GM21515 (cell line): ENCODE measurements at regions not wholly inside any gene's neighbourhood (a gene's known extent, or its start where the extent isn't known, plus 50 kb on each side); places are given as distances from the start of the nearest gene placed in this dataset.
"Not testable (repeated sequence)": the region's sequence is repeated elsewhere in the genome, so short reads cannot be mapped to it uniquely, and the experiment has no call there.

Experiments used
- ATAC-seq: cut with Tn5 transposase; IDR thresholded peaks from one replicate; pipeline ENCODE4 v1.9.1; 2021; ENCODE audit not compliant: unreplicated experiment

GRCh38 chr4:142897518-142897917, 51.4 kb upstream of the INPP4B start:
- not testable (repeated sequence) for ATAC-seq

DNA sequence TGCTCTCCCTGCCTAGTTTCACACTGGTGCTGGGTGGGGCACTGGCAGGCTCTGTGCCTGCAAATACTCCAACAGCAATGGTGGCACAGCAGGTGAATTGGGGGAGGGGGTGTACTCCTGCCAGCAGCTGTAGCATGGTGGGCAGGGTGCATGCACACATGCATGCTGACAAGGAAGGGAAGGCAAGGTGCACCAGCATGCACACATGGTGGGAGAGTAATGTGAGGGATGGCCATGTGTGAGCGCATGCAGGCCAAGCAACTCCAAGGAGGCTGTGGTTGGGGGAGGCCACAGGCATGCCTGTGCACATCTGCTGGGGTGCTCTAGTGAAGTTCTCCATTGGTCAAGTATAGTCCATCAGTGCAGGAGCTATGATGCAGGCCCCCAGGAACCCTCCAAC, 54.5 kb upstream of the INPP4B start:
- ATAC-seq, result no peak

DNA sequence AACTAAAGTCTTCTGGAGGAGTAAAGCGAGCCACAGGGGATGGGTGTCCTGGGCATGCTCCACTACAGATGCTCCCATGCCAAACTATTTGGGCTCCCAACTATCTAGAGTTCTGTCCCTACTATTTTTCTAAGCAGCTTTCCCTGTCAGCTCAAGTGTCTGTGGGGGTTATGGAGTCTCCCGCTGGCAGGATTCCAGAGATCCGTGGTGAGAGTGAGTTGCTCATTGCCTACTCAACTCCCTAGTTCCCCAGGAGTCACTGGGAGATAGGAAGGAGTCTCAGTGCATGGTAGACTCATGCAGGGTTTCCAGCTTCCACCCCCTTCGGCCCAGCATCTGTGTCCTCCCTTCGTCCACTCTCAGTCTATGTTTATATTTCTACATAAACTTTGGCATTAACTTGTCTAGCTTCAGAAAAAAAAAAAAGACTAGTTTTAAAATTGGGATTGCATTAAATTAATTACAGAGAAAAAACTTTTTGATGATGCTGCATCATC, 55.1 kb upstream of the INPP4B start:
- ATAC-seq, result no peak

- ATAC-seq, result not testable (repeated sequence)
These were observed 57.5 kb upstream of the INPP4B start for GRCh38 chr4:142903617-142904016.

- ATAC-seq, result no peak
These were observed 63.8 kb upstream of the INPP4B start for GRCh38 chr4:142909908-142910307.

GRCh38 chr4:142913034-142913433, 66.9 kb upstream of the INPP4B start:
- ATAC-seq, result no peak

- no peak for ATAC-seq
These were observed 67.4 kb upstream of the INPP4B start for GRCh38 chr4:142913461-142914030.

GRCh38 chr4:142917678-142918077, 71.6 kb upstream of the INPP4B start:
- ATAC-seq, result no peak

DNA sequence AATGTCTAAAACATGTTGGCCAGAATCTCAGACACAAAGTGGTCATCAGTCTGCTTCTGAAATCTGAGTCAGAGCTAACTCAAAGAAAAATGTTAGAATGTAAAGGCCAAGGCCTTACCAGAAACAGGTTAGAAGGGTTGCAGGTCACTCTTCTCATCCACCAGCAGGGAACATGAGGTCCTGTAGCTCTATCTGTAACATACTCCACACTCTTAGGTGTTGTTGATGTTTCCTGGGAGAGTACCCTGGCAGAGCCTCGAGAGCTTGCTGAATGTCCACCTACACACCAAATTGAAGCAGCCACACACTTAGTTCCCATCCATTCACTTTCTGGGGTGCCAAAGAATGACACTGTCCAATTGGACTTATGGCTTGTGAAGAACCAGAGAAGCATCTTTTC, 76.6 kb upstream of the INPP4B start:
- ATAC-seq, result no peak

GRCh38 chr4:142923619-142924018, 77.5 kb upstream of the INPP4B start:
- no peak for ATAC-seq

GRCh38 chr4:142925161-142925560, 79.1 kb upstream of the INPP4B start:
- ATAC-seq, result no peak

DNA sequence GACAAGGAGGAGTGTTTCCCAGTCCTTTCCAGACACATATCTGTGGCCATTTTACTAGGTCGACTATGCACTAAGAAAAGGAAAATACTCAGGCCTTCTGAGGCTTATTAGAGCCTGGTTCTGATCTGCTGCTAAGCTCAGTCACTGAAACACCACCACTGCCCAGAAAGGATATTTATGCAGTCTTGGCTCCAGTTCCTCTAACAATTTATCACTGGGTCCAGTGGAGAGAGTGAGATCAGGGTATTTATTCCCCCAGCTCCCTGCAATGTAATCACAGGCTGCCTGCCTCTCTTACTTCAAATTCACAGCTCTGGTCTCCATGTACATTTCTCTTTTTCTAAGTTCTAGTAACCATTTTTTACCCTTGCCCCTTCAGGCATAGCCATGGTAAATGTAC, 81.6 kb upstream of the INPP4B start:
- ATAC-seq, result no peak

DNA sequence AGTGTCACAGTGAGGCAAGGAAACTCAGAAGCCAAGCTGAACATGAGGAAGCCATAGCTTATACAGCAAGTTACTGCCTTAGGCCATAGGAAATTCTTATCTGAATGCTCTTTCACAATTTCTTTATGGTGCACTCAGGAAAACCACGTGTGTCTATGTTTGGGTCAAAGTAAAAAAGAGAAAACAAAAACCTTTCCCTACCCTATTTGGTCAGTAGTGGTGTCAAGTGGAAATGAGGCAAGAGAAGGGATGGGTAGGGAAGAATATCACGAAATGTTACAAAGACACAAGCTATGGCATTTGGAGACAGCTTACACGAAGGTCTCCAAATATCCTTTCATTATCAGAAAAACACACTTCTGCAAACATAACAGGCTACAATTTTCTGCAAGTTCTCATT, 83.4 kb upstream of the INPP4B start:
- no peak for ATAC-seq

DNA sequence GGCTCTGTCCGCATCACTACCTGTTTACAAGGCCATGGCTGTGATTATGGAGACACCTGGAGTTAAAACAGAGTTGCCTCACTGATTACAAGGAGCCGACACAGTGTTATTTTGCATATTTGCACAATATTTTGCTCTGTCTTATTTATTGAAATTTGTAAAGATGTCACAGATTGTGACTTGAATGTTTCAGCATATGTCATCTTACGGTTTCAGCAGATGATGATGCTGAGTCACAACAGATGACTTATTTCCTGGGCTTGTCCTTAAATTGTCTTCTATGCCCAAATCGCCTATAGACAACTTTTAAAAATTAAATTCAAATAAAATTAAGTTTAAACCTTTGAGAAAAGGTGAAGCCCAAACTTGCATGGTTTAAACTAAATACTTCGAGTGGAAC, 87.1 kb upstream of the INPP4B start:
- ATAC-seq, result no peak

GRCh38 chr4:142940425-142941330, 94.6 kb upstream of the INPP4B start:
- ATAC-seq, result no peak

DNA sequence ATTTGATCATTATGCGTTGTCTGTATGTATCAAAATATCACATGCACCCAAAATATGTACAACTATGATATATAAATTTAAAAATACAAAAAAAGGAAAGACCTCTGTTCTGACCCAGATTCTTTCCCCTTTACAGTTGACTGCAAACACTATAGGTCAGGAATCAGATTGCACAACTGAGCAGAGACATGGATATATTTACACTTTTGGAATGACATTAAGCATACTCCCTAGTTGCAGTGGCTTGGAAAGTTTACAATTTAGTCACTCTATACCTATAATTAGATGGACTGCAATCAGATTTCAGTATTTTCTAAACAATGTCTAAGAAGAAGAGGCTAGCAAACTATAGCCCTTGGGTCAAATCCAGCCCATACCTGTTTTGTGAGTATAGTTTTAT, 98.5 kb upstream of the INPP4B start:
- ATAC-seq, result no peak

GRCh38 chr4:142952821-142953580, 106.9 kb upstream of the INPP4B start:
- ATAC-seq, result no peak

DNA sequence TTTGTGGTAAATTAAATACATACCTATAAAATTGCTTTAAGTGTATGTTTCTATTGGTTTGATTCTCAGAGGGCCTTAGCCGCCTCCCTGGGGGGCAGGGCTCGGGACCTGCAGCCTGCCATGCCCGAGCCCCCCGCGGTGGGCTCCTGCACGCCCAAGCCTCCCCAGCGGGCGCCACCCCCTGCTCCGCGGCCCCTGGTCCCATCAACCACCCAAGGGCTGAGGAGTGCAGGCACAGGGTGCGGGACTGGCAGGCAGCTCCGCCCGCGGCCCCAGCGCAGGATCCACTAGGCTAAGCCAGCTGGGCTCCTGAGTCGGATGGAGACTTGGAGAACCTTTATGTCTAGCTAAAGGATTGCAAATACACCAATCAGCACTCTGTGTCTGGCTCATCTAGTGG, 108.3 kb upstream of the INPP4B start:
- no peak for ATAC-seq

- no peak for ATAC-seq
These were observed 109.4 kb upstream of the INPP4B start for GRCh38 chr4:142955501-142955900.

DNA sequence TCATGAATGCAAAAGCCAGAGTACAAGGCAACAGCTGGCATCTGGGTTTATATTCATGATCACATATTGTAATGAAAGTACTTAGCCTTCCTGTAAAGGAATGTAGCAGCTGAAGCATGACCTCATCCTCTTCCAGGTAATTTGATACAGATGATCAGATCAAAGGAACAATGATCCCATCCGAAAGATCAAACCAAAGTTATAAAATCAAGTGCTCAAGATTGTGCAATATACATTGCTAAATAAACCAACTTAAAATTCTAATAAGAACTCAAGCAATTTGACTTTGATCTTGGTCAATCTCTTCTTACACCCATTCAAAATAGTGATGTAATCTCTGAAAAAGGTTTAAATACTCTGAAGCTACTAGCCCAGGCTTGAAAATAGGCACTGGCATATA, 113.1 kb upstream of the INPP4B start:
- no peak for ATAC-seq

GRCh38 chr4:142960126-142960525, 114.0 kb upstream of the INPP4B start:
- ATAC-seq, result no peak
